Upper lobe of left lung (tissue), 4 donors: ENCODE measurements at regions not wholly inside any gene's neighbourhood (a gene's known extent, or its start where the extent isn't known, plus 50 kb on each side); places are given as distances from the start of the nearest gene placed in this dataset.

ENCODE experiments used
- CTCF ChIP-seq, 6 experiments: fragments of 450-650 bp in 4 of 6; fragments of 200-600 bp in 2 of 6; sonication (generic) in 2 of 6; IDR thresholded peaks; one replicate each; pipeline ENCODE4 v1.5.1; 2016 to 2019; ENCODE audit warnings: antibody characterized with exemption in 6 of 6
- POLR2A ChIP-seq, 4 donors: fragments of 450-650 bp; IDR thresholded peaks; one replicate each; pipeline ENCODE4 v1.5.1; 2016 to 2017; ENCODE audit warnings: antibody characterized with exemption in 4 of 4, mild to moderate bottlenecking in 2 of 4
- POLR2AphosphoS5 ChIP-seq, 2 donors: sonication (generic); formaldehyde crosslinking; IDR thresholded peaks; one replicate each; pipeline ENCODE4 v1.5.1; 2017; ENCODE audit warnings: antibody characterized with exemption in 2 of 2

DNA sequence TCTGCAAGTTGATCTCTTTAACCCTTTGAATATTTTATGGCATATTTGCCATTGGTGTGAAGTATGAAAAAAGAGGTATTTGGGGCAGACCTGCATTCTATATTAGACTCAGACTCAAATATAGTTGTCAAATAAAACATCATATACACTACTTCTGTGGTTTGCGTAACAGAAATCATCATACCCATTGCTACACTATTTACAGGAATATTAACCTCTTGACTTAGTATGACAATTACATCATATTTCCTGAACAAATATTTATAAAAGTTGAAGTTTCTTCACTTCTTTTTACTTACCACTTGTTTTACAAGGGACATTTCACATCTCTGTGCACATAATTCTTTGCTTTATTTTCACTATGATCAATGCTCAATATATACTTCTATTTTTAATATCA, 206.0 kb downstream of the HAO1 start:
- TF ChIP-seq CTCF (IDR thresholded peaks at IDR 0.05), result no peak
- TF ChIP-seq POLR2AphosphoS5 (IDR thresholded peaks at IDR 0.05), result no peak
- no peak for TF ChIP-seq POLR2A (IDR thresholded peaks at IDR 0.05)
